ENCODE measurements at regions not wholly inside any gene's neighbourhood (a gene's known extent, or its start where the extent isn't known, plus 50 kb on each side); places are given as distances from the start of the nearest gene placed in this dataset.

DNA sequence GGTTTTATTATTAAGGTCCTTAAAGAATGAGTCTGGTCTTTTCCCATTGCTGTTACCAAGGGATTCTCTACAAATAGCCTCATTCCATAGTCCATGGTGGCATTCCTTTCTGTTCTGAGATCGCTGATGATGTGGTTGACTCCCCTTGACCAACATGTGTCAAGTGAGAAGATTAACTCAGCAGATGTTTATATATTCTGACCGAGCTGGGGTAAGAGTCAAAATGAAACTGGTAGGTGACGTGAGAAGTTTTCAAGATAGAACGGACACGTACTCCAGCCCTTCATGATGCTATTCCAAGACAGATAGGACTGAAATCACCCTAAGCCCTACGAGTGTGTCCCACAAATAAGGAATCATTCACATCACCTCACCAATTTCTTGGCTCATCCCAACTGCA is 155.5 kb upstream of the WWC1 start:
- H3K79me2 ChIP-seq (ENCODE audit: insufficient read depth, low read depth, low read length) = no peaks in the 10 kb centered on the region
- no peak overlapping the region for H3K27ac ChIP-seq (ENCODE audit: low read depth, low read length, poor library complexity, severe bottlenecking)
- no peak for TF ChIP-seq EZH2phosphoT487 (IDR thresholded peaks at IDR 0.05; ENCODE audit: borderline replicate concordance, low read depth, low read length)
- TF ChIP-seq, protein P1, sequence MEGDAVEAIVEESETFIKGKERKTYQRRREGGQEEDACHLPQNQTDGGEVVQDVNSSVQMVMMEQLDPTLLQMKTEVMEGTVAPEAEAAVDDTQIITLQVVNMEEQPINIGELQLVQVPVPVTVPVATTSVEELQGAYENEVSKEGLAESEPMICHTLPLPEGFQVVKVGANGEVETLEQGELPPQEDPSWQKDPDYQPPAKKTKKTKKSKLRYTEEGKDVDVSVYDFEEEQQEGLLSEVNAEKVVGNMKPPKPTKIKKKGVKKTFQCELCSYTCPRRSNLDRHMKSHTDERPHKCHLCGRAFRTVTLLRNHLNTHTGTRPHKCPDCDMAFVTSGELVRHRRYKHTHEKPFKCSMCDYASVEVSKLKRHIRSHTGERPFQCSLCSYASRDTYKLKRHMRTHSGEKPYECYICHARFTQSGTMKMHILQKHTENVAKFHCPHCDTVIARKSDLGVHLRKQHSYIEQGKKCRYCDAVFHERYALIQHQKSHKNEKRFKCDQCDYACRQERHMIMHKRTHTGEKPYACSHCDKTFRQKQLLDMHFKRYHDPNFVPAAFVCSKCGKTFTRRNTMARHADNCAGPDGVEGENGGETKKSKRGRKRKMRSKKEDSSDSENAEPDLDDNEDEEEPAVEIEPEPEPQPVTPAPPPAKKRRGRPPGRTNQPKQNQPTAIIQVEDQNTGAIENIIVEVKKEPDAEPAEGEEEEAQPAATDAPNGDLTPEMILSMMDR (conservative IDR thresholded peaks at IDR 0.05; ENCODE audit: low read length) = no peak
- H3K4me1 ChIP-seq (ENCODE audit: insufficient read depth, low read length, poor library complexity, severe bottlenecking) = no peaks in the 10 kb centered on the region
- no peak overlapping the region for H2AFZ ChIP-seq (ENCODE audit: low read length)
- DNase-seq (ENCODE audit: low spot score) = no peak
- no peaks in the 10 kb centered on the region for H3K9me3 ChIP-seq (ENCODE audit: low read length)
- H3K4me3 ChIP-seq (ENCODE audit: low read depth, low read length, poor library complexity, severe bottlenecking) = no peak overlapping the region
- BruUV-seq (replicated peaks) = no TSS peak
- H3K4me2 ChIP-seq (ENCODE audit: low read length) = no peak overlapping the region
- ChIA-PET CTCF (ENCODE audit: unreplicated experiment) (no interaction called here), POLR2A (no interaction called here)
- no peaks in the 10 kb centered on the region for H4K20me1 ChIP-seq (ENCODE audit: insufficient read depth, low read length)
- no peaks in the 10 kb centered on the region for H3K36me3 ChIP-seq (ENCODE audit: insufficient read depth, low read length)
- H3K9me2 ChIP-seq (ENCODE audit: insufficient read depth, low read length) = no peaks in the 10 kb centered on the region
- intact Hi-C loops (cut with micrococcal nuclease; ENCODE audit: unreplicated experiment) = no loop called here

DNA sequence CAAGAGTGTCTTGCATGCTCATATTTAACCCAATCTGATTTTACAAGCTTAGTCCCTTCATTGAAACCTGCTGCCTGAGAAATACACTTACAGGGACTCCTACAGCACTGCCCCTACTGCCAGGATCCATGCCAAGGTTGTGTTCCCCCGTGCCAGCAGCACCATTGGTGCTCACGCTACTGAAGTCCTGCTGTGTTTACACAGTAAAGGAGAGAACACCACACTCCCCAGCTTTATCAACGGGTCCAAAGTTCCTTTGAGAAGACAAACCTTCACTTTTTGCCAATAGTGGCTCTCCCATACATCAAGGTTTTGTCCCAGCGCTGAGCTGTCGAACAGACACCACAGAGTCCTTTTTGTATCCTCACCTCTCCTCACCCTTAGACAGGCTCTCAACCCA is 155.1 kb upstream of the WWC1 start:
- no TSS peak for BruUV-seq (replicated peaks)
- Histone ChIP-seq H3K9me3 (ENCODE audit: low read length) (no peaks in the 10 kb centered on the region), H3K36me3 (ENCODE audit: insufficient read depth, low read length) (no peaks in the 10 kb centered on the region), H2AFZ (ENCODE audit: low read length) (no peak overlapping the region), H3K79me2 (ENCODE audit: insufficient read depth, low read depth, low read length) (no peaks in the 10 kb centered on the region), H3K4me2 (ENCODE audit: low read length) (no peak overlapping the region), H3K27ac (ENCODE audit: low read depth, low read length, poor library complexity, severe bottlenecking) (no peak overlapping the region), H3K9me2 (ENCODE audit: insufficient read depth, low read length) (no peaks in the 10 kb centered on the region), H3K4me3 (ENCODE audit: low read depth, low read length, poor library complexity, severe bottlenecking) (no peak overlapping the region), H3K4me1 (ENCODE audit: insufficient read depth, low read length, poor library complexity, severe bottlenecking) (no peaks in the 10 kb centered on the region), H4K20me1 (ENCODE audit: insufficient read depth, low read length) (no peaks in the 10 kb centered on the region)
- intact Hi-C loops (cut with micrococcal nuclease; ENCODE audit: unreplicated experiment) = no loop called here
- POLR2A ChIA-PET = no interaction called here
- DNase-seq (ENCODE audit: low spot score) = no peak
- CTCF ChIA-PET (ENCODE audit: unreplicated experiment) = no interaction called here
- no peak for TF ChIP-seq EZH2phosphoT487 (IDR thresholded peaks at IDR 0.05; ENCODE audit: borderline replicate concordance, low read depth, low read length)
- TF ChIP-seq, protein P1 (conservative IDR thresholded peaks at IDR 0.05; ENCODE audit: low read length) = no peak

DNA sequence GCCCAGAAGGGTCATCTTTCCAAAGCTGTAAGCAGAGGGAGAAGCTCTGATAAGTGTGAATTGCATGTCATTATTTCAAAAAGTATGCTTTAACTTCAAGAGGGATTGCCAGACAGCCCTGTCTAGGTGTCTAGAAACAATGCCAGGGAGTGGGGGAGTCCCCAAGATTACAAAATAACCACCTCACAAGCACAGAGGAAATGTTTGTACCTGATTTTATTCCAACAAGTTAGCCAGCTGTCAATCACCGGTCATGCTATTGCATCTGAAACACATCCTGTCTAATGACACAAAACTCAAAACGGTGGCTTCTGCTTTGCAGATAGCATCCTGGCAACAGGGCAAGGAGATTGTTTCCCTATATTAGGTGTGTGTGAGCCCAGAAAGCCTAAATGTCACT is 154.2 kb upstream of the WWC1 start:
- no peak for DNase-seq (ENCODE audit: low spot score)
- H3K9me2 ChIP-seq (ENCODE audit: insufficient read depth, low read length) = no peaks in the 10 kb centered on the region
- H3K4me1 ChIP-seq (ENCODE audit: insufficient read depth, low read length, poor library complexity, severe bottlenecking) = no peaks in the 10 kb centered on the region
- no peak overlapping the region for H3K4me2 ChIP-seq (ENCODE audit: low read length)
- intact Hi-C loops (cut with micrococcal nuclease; ENCODE audit: unreplicated experiment) = no loop called here
- no peak overlapping the region for H3K27ac ChIP-seq (ENCODE audit: low read depth, low read length, poor library complexity, severe bottlenecking)
- no peak overlapping the region for H3K4me3 ChIP-seq (ENCODE audit: low read depth, low read length, poor library complexity, severe bottlenecking)
- H3K9me3 ChIP-seq (ENCODE audit: low read length) = no peaks in the 10 kb centered on the region
- POLR2A ChIA-PET = interaction anchor here (0.6 kb wide), 1 partner anchor 825 kb away, joined by 3 read pairs; no protein-coding TSS in a partner anchor
- no peaks in the 10 kb centered on the region for H4K20me1 ChIP-seq (ENCODE audit: insufficient read depth, low read length)
- CTCF ChIA-PET (ENCODE audit: unreplicated experiment) = no interaction called here
- no peak for TF ChIP-seq EZH2phosphoT487 (IDR thresholded peaks at IDR 0.05; ENCODE audit: borderline replicate concordance, low read depth, low read length)
- TF ChIP-seq, protein P1 (conservative IDR thresholded peaks at IDR 0.05; ENCODE audit: low read length) = no peak
- BruUV-seq (replicated peaks) = no TSS peak
- H2AFZ ChIP-seq (ENCODE audit: low read length) = no peak overlapping the region
- H3K79me2 ChIP-seq (ENCODE audit: insufficient read depth, low read depth, low read length) = no peaks in the 10 kb centered on the region
- H3K36me3 ChIP-seq (ENCODE audit: insufficient read depth, low read length) = no peaks in the 10 kb centered on the region
